Esophagus squamous epithelium (tissue), 5 donors: ENCODE measurements at regions not wholly inside any gene's neighbourhood (a gene's known extent, or its start where the extent isn't known, plus 50 kb on each side); places are given as distances from the start of the nearest gene placed in this dataset.

ENCODE experiments used
- DNase-seq: peaks from one replicate; lab custom pipeline; 2025; lab: John Stamatoyannopoulos, UW
- H3K27ac ChIP-seq, 4 donors: fragments of 200-600 bp; sonication (generic); one replicate each; pipeline ENCODE4 v1.5.1; 2016 to 2019; ENCODE audit warnings: mild to moderate bottlenecking in 1 of 4
- H3K27me3 ChIP-seq, 4 donors: fragments of 200-600 bp; sonication (generic); 1 replicate in 3 of 4; 2 replicates in 1 of 4; pipeline versions ENCODE4 v1.5.1 to v1.6.0; 2017 to 2021; ENCODE audit warnings: antibody characterized with exemption in 1 of 4
- H3K36me3 ChIP-seq, 3 donors: fragments of 200-600 bp; sonication (generic); one replicate each; pipeline ENCODE4 v1.5.1; 2016 to 2019
- H3K4me1 ChIP-seq, 3 donors: fragments of 200-600 bp; sonication (generic); one replicate each; pipeline ENCODE4 v1.5.1; 2017 to 2019
- H3K4me3 ChIP-seq, 4 donors: fragments of 200-600 bp; sonication (generic); 1 replicate in 3 of 4; 2 replicates in 1 of 4; pipeline ENCODE4 v1.5.1; 2016 to 2019; ENCODE audit warnings: mild to moderate bottlenecking in 2 of 4, moderate library complexity in 1 of 4
- H3K9me3 ChIP-seq, 3 donors: fragments of 200-600 bp; sonication (generic); one replicate each; pipeline ENCODE4 v1.5.1; 2016 to 2019
- CTCF ChIP-seq, 6 experiments: fragments of 450-650 bp in 4 of 6; fragments of 200-600 bp in 2 of 6; sonication (generic) in 2 of 6; IDR thresholded peaks; one replicate each; pipeline ENCODE4 v1.5.1; 2016 to 2019; ENCODE audit warnings: antibody characterized with exemption in 6 of 6, mild to moderate bottlenecking in 4 of 6, moderate library complexity in 4 of 6
- POLR2A ChIP-seq, 4 donors: fragments of 450-650 bp; IDR thresholded peaks; one replicate each; pipeline ENCODE4 v1.6.1; 2017; ENCODE audit warnings: antibody characterized with exemption in 4 of 4, mild to moderate bottlenecking in 4 of 4, moderate library complexity in 3 of 4
- WGBS, 2 donors: methylation state at CpG; one replicate each; pipeline ENCODE4 v1.1.5; 2018; 5-methylcytosine and 5-hydroxymethylcytosine counted together
- intact Hi-C: fragments of 100-400 bp; cut with DNase I; formaldehyde crosslinking; loops from one replicate; pipeline ENCODE4 v1.15.0; 2022
- donor health status: DM: yes; HTN: yes; CAD: no.

DNA sequence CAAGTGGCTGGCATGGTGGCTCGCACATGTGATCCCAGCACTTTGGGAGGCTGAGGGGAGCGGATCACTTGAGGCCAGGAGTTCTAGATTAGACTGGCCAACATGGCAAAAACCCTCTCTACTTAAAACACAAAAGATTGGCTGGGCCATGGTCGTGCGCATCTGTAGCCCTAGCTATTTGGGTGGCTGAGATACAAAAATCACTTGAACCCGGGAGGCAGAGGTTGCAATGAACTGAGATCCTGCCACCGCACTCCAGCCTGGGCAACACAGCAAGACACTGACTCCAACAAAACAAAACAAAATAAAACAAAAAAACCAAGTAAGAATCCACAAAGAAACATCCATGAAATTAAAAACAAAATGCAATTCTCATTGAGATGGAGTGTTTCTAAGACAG is 630.6 kb downstream of the UQCRFS1 start:
- 79 to 84% methylated on average over 6 of the region's 6 CpGs for WGBS, 2 donors
- H3K9me3 ChIP-seq, result peaks cover 0 to 10% (median 0%) of the 10 kb centered on the region in 3 donors
- intact Hi-C loops, result no loop called here

GRCh38 chr19:28581468-28581770 is 631.5 kb downstream of the UQCRFS1 start:
- DNase-seq, result no peak
- Histone ChIP-seq H3K27me3 (no peaks in the 10 kb centered on the region), H3K27ac (no peak overlapping the region), H3K9me3 (peaks cover 0 to 10% (median 0%) of the 10 kb centered on the region in 3 donors), H3K4me1 (no peaks in the 10 kb centered on the region), H3K36me3 (no peaks in the 10 kb centered on the region), H3K4me3 (no peak overlapping the region)
- WGBS, 2 donors, result 60% methylated on average over 3 to 4 of the region's 4 CpGs
- intact Hi-C loops, result no loop called here
- TF ChIP-seq POLR2A (IDR thresholded peaks at IDR 0.05) (no peak), CTCF (IDR thresholded peaks at IDR 0.05) (no peak)

More for the DNA sequence above, 630.6 kb downstream of the UQCRFS1 start:
- TF ChIP-seq POLR2A (IDR thresholded peaks at IDR 0.05) (no peak), CTCF (IDR thresholded peaks at IDR 0.05) (no peak)
- Histone ChIP-seq H3K4me3 (no peak overlapping the region), H3K27ac (no peak overlapping the region), H3K27me3 (no peaks in the 10 kb centered on the region), H3K36me3 (no peaks in the 10 kb centered on the region), H3K4me1 (no peaks in the 10 kb centered on the region)
- DNase-seq, result no peak

DNA sequence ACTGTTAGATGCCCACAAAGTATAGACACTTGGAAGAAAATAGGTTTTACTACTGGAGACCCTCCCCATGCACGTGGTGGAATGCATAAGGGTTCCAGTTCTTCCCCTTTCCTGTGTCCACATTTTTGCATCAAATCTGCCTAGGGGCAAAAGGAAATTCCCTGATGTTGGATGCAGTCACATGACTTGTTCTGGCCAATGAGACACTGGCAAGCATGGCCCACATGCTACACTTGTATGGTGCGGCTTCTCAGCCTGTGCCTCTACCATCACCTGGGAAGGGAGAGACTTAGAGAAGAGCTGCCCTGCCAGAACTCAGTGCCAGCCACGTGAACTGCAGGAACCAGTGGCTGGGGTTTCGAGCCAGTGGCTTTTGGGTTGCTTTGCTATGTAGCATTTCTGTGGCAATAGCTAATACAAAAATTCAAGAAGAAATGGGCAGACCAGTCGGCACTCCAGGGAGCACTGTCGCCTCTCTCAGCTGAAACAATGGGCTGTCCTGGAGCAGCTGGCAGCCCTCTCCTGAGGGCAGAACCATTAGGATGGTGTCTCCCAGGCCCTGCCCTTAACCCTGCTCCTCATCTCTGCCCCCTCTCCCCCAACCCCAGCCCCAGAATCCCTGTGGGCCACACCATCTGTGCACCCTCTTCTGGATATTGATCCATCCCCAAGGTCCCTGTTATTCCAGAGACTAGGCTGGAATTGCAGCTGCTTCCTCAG is 634.0 kb downstream of the UQCRFS1 start:
- Histone ChIP-seq H3K4me3 (no peak overlapping the region), H3K9me3 (peaks cover 0 to 7% (median 0%) of the 10 kb centered on the region in 3 donors), H3K27ac (no peak overlapping the region), H3K4me1 (no peaks in the 10 kb centered on the region), H3K36me3 (no peaks in the 10 kb centered on the region), H3K27me3 (no peaks in the 10 kb centered on the region)
- no peak for DNase-seq
- TF ChIP-seq POLR2A (IDR thresholded peaks at IDR 0.05), result no peak
- no peak for TF ChIP-seq CTCF (IDR thresholded peaks at IDR 0.05)
- intact Hi-C loops, result no loop called here
- 77 to 79% methylated on average over 4 to 6 of the region's 6 CpGs for WGBS, 2 donors

DNA sequence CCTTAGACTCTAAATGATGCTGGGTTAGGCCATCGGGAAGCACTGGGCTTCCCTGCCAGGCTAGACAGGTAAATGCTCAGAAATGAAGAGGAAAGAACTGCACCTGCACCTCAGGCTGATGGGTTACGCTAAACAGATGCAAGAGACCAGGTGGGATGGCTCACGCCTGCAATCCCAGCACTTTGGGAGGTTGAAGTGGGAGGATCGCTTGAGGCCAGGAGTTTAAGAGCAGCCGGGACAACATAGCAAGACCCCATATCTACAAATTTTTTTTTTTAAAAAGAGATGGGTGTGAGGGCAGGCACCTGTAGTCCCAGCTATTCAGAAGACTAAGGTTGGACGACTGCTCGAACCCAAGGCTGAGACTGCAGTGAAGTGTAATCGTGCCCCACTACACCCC is 634.7 kb downstream of the UQCRFS1 start:
- intact Hi-C loops, result no loop called here
- no peaks in the 10 kb centered on the region for H3K27me3 ChIP-seq
- DNase-seq, result no peak
- H3K9me3 ChIP-seq, result peaks cover 0 to 8% (median 0%) of the 10 kb centered on the region in 3 donors
- TF ChIP-seq POLR2A (IDR thresholded peaks at IDR 0.05) (no peak), CTCF (IDR thresholded peaks at IDR 0.05) (no peak)
- H3K4me1 ChIP-seq, result no peaks in the 10 kb centered on the region
- H3K27ac ChIP-seq, result no peak overlapping the region
- no peaks in the 10 kb centered on the region for H3K36me3 ChIP-seq
- WGBS, 2 donors, result 85 to 88% methylated on average over 8 of the region's 8 CpGs
- no peak overlapping the region for H3K4me3 ChIP-seq

- intact Hi-C loops, result no loop called here
- WGBS, 2 donors, result 67 to 73% methylated on average over 6 of the region's 6 CpGs
- TF ChIP-seq CTCF (IDR thresholded peaks at IDR 0.05) (no peak), POLR2A (IDR thresholded peaks at IDR 0.05) (no peak)
- no peak overlapping the region for H3K4me3 ChIP-seq
- peaks cover 0 to 8% (median 0%) of the 10 kb centered on the region in 3 donors for H3K9me3 ChIP-seq
- no peak overlapping the region for H3K27ac ChIP-seq
- no peaks in the 10 kb centered on the region for H3K4me1 ChIP-seq
- H3K27me3 ChIP-seq, result no peaks in the 10 kb centered on the region
- no peak for DNase-seq
- no peaks in the 10 kb centered on the region for H3K36me3 ChIP-seq
Observed at GRCh38 chr19:28577666-28578065, 635.3 kb downstream of the UQCRFS1 start.
